Neuronal stem cell (in vitro differentiated cells): ENCODE measurements at regions not wholly inside any gene's neighbourhood (a gene's known extent, or its start where the extent isn't known, plus 50 kb on each side); places are given as distances from the start of the nearest gene placed in this dataset.

ENCODE experiments used
- DNase-seq: peaks from one replicate; pipeline ENCODE4 v3.0.0-alpha.2; 2013; ENCODE audit warnings: low spot score
- H2AFZ ChIP-seq: one replicate; pipeline ENCODE4 v1.6.1; 2013; ENCODE audit warnings: mild to moderate bottlenecking, low read length, inconsistent platforms
- H2AK5ac ChIP-seq: 2 replicates; pipeline ENCODE4 v1.6.1; 2013; ENCODE audit warnings: low read depth, mild to moderate bottlenecking, inconsistent platforms, low read length, moderate library complexity, mixed read lengths
- H2BK120ac ChIP-seq: 2 replicates; pipeline ENCODE4 v1.6.1; 2013; ENCODE audit warnings: low read depth, mild to moderate bottlenecking, inconsistent platforms, low read length, moderate library complexity, mixed read lengths
- H2BK12ac ChIP-seq: one replicate; pipeline ENCODE4 v1.6.1; 2013; ENCODE audit warnings: low read length, inconsistent platforms
- H2BK15ac ChIP-seq: 2 replicates; pipeline ENCODE4 v1.6.1; 2013; ENCODE audit warnings: mild to moderate bottlenecking, low read length, inconsistent platforms, mixed read lengths
- H2BK5ac ChIP-seq: one replicate; pipeline ENCODE4 v1.6.1; 2013; ENCODE audit warnings: inconsistent platforms, mild to moderate bottlenecking, low read length, moderate library complexity
- H3K14ac ChIP-seq: one replicate; pipeline ENCODE4 v1.6.1; 2013; ENCODE audit warnings: low read length, inconsistent platforms
- H3K18ac ChIP-seq: 2 replicates; pipeline ENCODE4 v1.6.1; 2013; ENCODE audit warnings: low read length, inconsistent platforms
- H3K23ac ChIP-seq: 2 replicates; pipeline ENCODE4 v1.6.1; 2013; ENCODE audit warnings: low read depth, mild to moderate bottlenecking, mixed read lengths, low read length, inconsistent platforms; ENCODE audit not compliant: poor library complexity
- H3K27ac ChIP-seq: replicated peaks from 3 replicates; pipeline ENCODE4 v1.5.1; 2013; ENCODE audit warnings: low read length, inconsistent platforms
- H3K27me3 ChIP-seq, 3 experiments: 2 replicates each; pipeline ENCODE4 v1.6.1; 2013; ENCODE audit warnings: low read length in 3 of 3, mild to moderate bottlenecking in 2 of 3, inconsistent platforms in 1 of 3, low read depth in 1 of 3, mixed read lengths in 1 of 3, moderate library complexity in 1 of 3; ENCODE audit not compliant: control insufficient read depth in 3 of 3, insufficient read depth in 3 of 3
- H3K36me3 ChIP-seq, 2 donors: replicated peaks in 1 of 2; 2 replicates each; pipeline ENCODE4 v1.6.1; 2013; ENCODE audit warnings: low read length in 2 of 2; ENCODE audit not compliant: control insufficient read depth in 2 of 2, insufficient read depth in 2 of 2
- H3K4ac ChIP-seq: 2 replicates; pipeline ENCODE4 v1.6.1; 2013; ENCODE audit warnings: inconsistent platforms, mild to moderate bottlenecking, low read length, moderate library complexity
- H3K4me1 ChIP-seq, 2 donors: 1 replicate in 1 of 2; 2 replicates in 1 of 2; pipeline ENCODE4 v1.6.1; 2013; ENCODE audit warnings: low read length in 2 of 2, low read depth in 1 of 2; ENCODE audit not compliant: control insufficient read depth in 2 of 2, insufficient read depth in 1 of 2
- H3K4me2 ChIP-seq: one replicate; pipeline ENCODE4 v1.6.1; 2013; ENCODE audit warnings: mild to moderate bottlenecking, low read length, inconsistent platforms; ENCODE audit not compliant: insufficient read depth, poor library complexity, severe bottlenecking
- H3K4me3 ChIP-seq, 2 donors: 2 replicates each; pipeline ENCODE4 v1.5.1; 2013; ENCODE audit warnings: low read length in 2 of 2, mild to moderate bottlenecking in 2 of 2, inconsistent platforms in 1 of 2, moderate library complexity in 1 of 2
- H3K79me1 ChIP-seq: one replicate; pipeline ENCODE4 v1.6.1; 2013; ENCODE audit warnings: low read depth, mild to moderate bottlenecking, inconsistent platforms, low read length, moderate library complexity
- H3K9ac ChIP-seq: one replicate; pipeline ENCODE4 v1.6.1; 2013; ENCODE audit warnings: mild to moderate bottlenecking, low read depth, low read length, inconsistent platforms; ENCODE audit not compliant: poor library complexity
- H3K9me3 ChIP-seq, 2 donors: replicated peaks in 1 of 2; 2 replicates each; pipeline versions ENCODE3 to v1.6.1; 2013; ENCODE audit warnings: low read length in 2 of 2, mild to moderate bottlenecking in 2 of 2, inconsistent platforms in 1 of 2, low read depth in 1 of 2, mixed read lengths in 1 of 2, moderate library complexity in 1 of 2; ENCODE audit not compliant: control insufficient read depth in 2 of 2, insufficient read depth in 1 of 2
- H4K8ac ChIP-seq: one replicate; pipeline ENCODE4 v1.6.1; 2013; ENCODE audit warnings: low read depth, mild to moderate bottlenecking, inconsistent platforms, low read length, moderate library complexity
- H4K91ac ChIP-seq: one replicate; pipeline ENCODE4 v1.6.1; 2013; ENCODE audit warnings: low read length, low read depth, mild to moderate bottlenecking, inconsistent platforms; ENCODE audit not compliant: poor library complexity
- WGBS, 2 donors: extraction: QIAGEN DNeasy Blood & Tissue Kit; methylation state at CpG; one replicate each; pipeline ENCODE4 v1.1.7; 2013; ENCODE audit warnings: missing lambda C conversion rate in 2 of 2, mixed read lengths in 1 of 2; ENCODE audit not compliant: insufficient read length in 2 of 2, insufficient replicate concordance in 1 of 2; ENCODE audit errors: extremely low coverage in 2 of 2; 5-methylcytosine and 5-hydroxymethylcytosine counted together

- Histone ChIP-seq H3K4ac (no peak overlapping the region), H3K79me1 (no peaks in the 10 kb centered on the region), H2BK5ac (no peak overlapping the region), H2BK12ac (no peak overlapping the region), H3K18ac (no peak overlapping the region), H2BK15ac (no peak overlapping the region), H3K9me3 (no peaks in the 10 kb centered on the region), H4K8ac (no peak overlapping the region), H3K36me3 (no peaks in the 10 kb centered on the region), H2AFZ (no peak overlapping the region), H3K27me3 (no peaks in the 10 kb centered on the region), H3K27ac (no peak overlapping the region), H3K4me3 (no peak overlapping the region), H3K4me1 (no peaks in the 10 kb centered on the region), H3K23ac (no peak overlapping the region), H2BK120ac (no peak overlapping the region), H3K4me2 (no peak overlapping the region), H3K14ac (no peak overlapping the region), H4K91ac (no peak overlapping the region), H3K9ac (no peak overlapping the region), H2AK5ac (no peak overlapping the region)
- no peak for DNase-seq
- no CpG with 5 or more reads among the region's 1 CpG for WGBS, 2 donors
These were observed 154.9 kb downstream of the FSCB start for GRCh38 chr14:44352201-44352600.

DNA sequence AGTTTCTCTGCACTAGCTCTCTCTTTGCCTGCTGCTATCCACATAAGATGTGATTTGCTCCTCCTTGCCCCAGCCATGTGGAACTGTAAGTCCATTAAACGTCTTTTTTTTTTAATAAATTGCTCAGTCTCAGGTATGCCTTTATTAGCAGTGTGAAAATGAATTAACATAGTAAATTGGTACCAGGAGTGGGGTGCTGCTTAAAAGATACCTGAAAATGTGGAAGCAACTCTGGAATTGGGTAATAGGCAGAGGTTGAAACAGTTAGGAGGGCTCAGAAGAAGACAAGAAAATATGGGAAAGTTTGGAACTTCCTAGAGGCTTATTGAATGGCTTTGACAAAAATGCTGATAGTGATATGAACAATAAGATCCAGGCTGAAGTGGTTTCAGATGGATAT, 159.8 kb downstream of the FSCB start:
- H2AK5ac ChIP-seq: no peak overlapping the region
- no peak overlapping the region for H3K23ac ChIP-seq

GRCh38 chr14:44341116-44341515, 166.0 kb downstream of the FSCB start:
- Histone ChIP-seq H2AFZ (no peak overlapping the region), H3K9me3 (no peaks in the 10 kb centered on the region), H3K27ac (no peak overlapping the region), H3K9ac (no peak overlapping the region), H3K4me2 (no peak overlapping the region), H3K79me1 (no peaks in the 10 kb centered on the region), H3K23ac (no peak overlapping the region), H3K27me3 (no peaks in the 10 kb centered on the region), H4K8ac (no peak overlapping the region), H4K91ac (no peak overlapping the region), H2BK5ac (no peak overlapping the region), H2BK12ac (no peak overlapping the region), H3K4me1 (no peaks in the 10 kb centered on the region), H3K4ac (no peak overlapping the region), H2BK120ac (no peak overlapping the region), H3K14ac (no peak overlapping the region), H2AK5ac (no peak overlapping the region), H3K36me3 (no peaks in the 10 kb centered on the region), H2BK15ac (no peak overlapping the region), H3K4me3 (no peak overlapping the region), H3K18ac (no peak overlapping the region)
- DNase-seq: no peak
- no CpG with 5 or more reads among the region's 3 CpGs for WGBS, 2 donors

More for the DNA sequence above, 159.8 kb downstream of the FSCB start:
- Histone ChIP-seq H3K4me2 (no peak overlapping the region), H2AFZ (no peak overlapping the region), H3K79me1 (no peaks in the 10 kb centered on the region), H2BK120ac (no peak overlapping the region), H4K91ac (no peak overlapping the region), H4K8ac (no peak overlapping the region), H3K4me1 (no peaks in the 10 kb centered on the region), H3K4me3 (no peak overlapping the region), H3K36me3 (no peaks in the 10 kb centered on the region), H3K27ac (no peak overlapping the region), H3K4ac (no peak overlapping the region), H3K14ac (no peak overlapping the region), H3K9ac (no peak overlapping the region), H2BK15ac (no peak overlapping the region), H3K18ac (no peak overlapping the region), H3K27me3 (no peaks in the 10 kb centered on the region), H3K9me3 (peaks cover 0 to 3% of the 10 kb centered on the region in 2 donors), H2BK12ac (no peak overlapping the region), H2BK5ac (no peak overlapping the region)
- no CpG with 5 or more reads among the region's 1 CpG for WGBS, 2 donors
- no peak for DNase-seq

- Histone ChIP-seq H3K9me3 (no peaks in the 10 kb centered on the region), H3K27me3 (no peaks in the 10 kb centered on the region), H3K14ac (no peak overlapping the region), H4K91ac (no peak overlapping the region), H2AFZ (no peak overlapping the region), H3K4me1 (no peaks in the 10 kb centered on the region), H2BK120ac (no peak overlapping the region), H2BK12ac (no peak overlapping the region), H2AK5ac (no peak overlapping the region), H3K79me1 (no peaks in the 10 kb centered on the region), H4K8ac (no peak overlapping the region), H3K18ac (no peak overlapping the region), H3K4me3 (no peak overlapping the region), H3K23ac (no peak overlapping the region), H3K9ac (no peak overlapping the region), H2BK5ac (no peak overlapping the region), H3K36me3 (no peaks in the 10 kb centered on the region), H3K27ac (no peak overlapping the region), H3K4ac (no peak overlapping the region), H3K4me2 (no peak overlapping the region), H2BK15ac (no peak overlapping the region)
- no CpG with 5 or more reads among the region's 1 CpG for WGBS, 2 donors
- no peak for DNase-seq
These were observed 167.2 kb downstream of the FSCB start for GRCh38 chr14:44339862-44340261.
